BJ (cell line): ENCODE measurements at regions not wholly inside any gene's neighbourhood (a gene's known extent, or its start where the extent isn't known, plus 50 kb on each side); places are given as distances from the start of the nearest gene placed in this dataset.
"Not testable (repeated sequence)": the region's sequence is repeated elsewhere in the genome, so short reads cannot be mapped to it uniquely, and the experiment has no call there.

Experiments
- CTCF ChIA-PET: fragments of 350-600 bp; formaldehyde crosslinking; extraction: SDS; loops from one replicate; lab custom pipeline; 2021; ENCODE audit warnings: antibody characterized with exemption, inconsistent platforms; lab: Yijun Ruan, JAX
- POLR2A ChIA-PET: fragments of 300-600 bp; sonication (Branson Sonifier 250); formaldehyde crosslinking; extraction: SDS; loops from one replicate; lab custom pipeline; 2021; ENCODE audit warnings: antibody characterized with exemption; lab: Charles Lee
- DNase-seq: peaks from one replicate; pipeline ENCODE4 v3.0.0-alpha.2; 2011; ENCODE audit warnings: low read depth
- H3K27me3 ChIP-seq: 2 replicates; pipeline ENCODE4 v1.6.0; 2011; ENCODE audit warnings: low read length; ENCODE audit not compliant: control insufficient read depth, insufficient read depth
- H3K36me3 ChIP-seq: 2 replicates; pipeline ENCODE4 v1.5.1; 2011; ENCODE audit warnings: low read length; ENCODE audit not compliant: control insufficient read depth, insufficient read depth
- H3K4me3 ChIP-seq: 2 replicates; pipeline ENCODE4 v1.5.1; 2011; ENCODE audit warnings: low read depth, mild to moderate bottlenecking, control low read depth, low read length
- CTCF ChIP-seq: IDR thresholded peaks from 2 replicates; pipeline ENCODE4 v1.5.1; 2011; ENCODE audit warnings: low read depth, mild to moderate bottlenecking, control low read depth, inconsistent platforms, low read length, moderate library complexity; ENCODE audit not compliant: insufficient read depth

GRCh38 chr1:187938092-187938491, 1109.3 kb downstream of the PLA2G4A start:
- ChIA-PET POLR2A (no interaction called here), CTCF (no interaction called here)
- Histone ChIP-seq H3K27me3 (no peaks in the 10 kb centered on the region), H3K36me3 (no peaks in the 10 kb centered on the region), H3K4me3 (no peak overlapping the region)
- TF ChIP-seq CTCF: no peak
- no peak for DNase-seq

DNA sequence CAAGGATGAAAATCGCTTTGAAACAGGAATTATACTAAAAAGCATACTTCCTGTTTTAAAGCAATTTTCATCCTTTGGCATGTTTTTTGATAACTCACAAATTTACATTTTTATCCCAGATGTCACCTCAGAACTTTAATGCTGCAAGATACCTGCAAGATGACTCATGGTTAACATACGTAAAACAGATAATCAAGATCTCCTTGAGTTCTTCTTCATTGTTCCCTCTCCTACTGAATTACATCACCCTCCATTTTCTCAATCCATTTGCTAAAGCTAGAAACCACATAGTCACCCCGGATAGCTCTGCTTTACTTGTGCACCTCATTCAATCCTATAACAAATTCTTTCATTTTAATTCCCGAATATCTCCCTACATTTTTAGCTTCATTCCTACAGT, 1114.2 kb downstream of the PLA2G4A start:
- no peak for DNase-seq
- H3K36me3 ChIP-seq: no peaks in the 10 kb centered on the region
- ChIA-PET POLR2A (no interaction called here), CTCF (no interaction called here)
- H3K4me3 ChIP-seq: no peak overlapping the region
- no peak for TF ChIP-seq CTCF
- H3K27me3 ChIP-seq: no peaks in the 10 kb centered on the region

GRCh38 chr1:187943606-187944403, 1115.1 kb downstream of the PLA2G4A start:
- POLR2A ChIA-PET: no interaction called here
- CTCF ChIA-PET: no interaction called here
- no peak for TF ChIP-seq CTCF
- no peaks in the 10 kb centered on the region for H3K27me3 ChIP-seq
- DNase-seq: no peak
- no peak overlapping the region for H3K4me3 ChIP-seq
- no peaks in the 10 kb centered on the region for H3K36me3 ChIP-seq

GRCh38 chr1:187946661-187947060, 1117.9 kb downstream of the PLA2G4A start:
- H3K4me3 ChIP-seq, H3K36me3 ChIP-seq, H3K27me3 ChIP-seq, POLR2A ChIA-PET, CTCF ChIA-PET, DNase-seq: not testable (repeated sequence)

- no peaks in the 10 kb centered on the region for H3K36me3 ChIP-seq
- H3K4me3 ChIP-seq: no peak overlapping the region
- no peak for TF ChIP-seq CTCF
- no peaks in the 10 kb centered on the region for H3K27me3 ChIP-seq
- DNase-seq: no peak
- POLR2A ChIA-PET: no interaction called here
- CTCF ChIA-PET: no interaction called here
Measured at GRCh38 chr1:187947359-187947758, 1118.6 kb downstream of the PLA2G4A start.

- Histone ChIP-seq H3K4me3 (no peak overlapping the region), H3K36me3 (no peaks in the 10 kb centered on the region), H3K27me3 (no peaks in the 10 kb centered on the region)
- POLR2A ChIA-PET: no interaction called here
- CTCF ChIA-PET: no interaction called here
- TF ChIP-seq CTCF: no peak
- DNase-seq: no peak
Measured at GRCh38 chr1:187948170-187948794, 1119.5 kb downstream of the PLA2G4A start.
